ENCODE measurements at regions not wholly inside any gene's neighbourhood (a gene's known extent, or its start where the extent isn't known, plus 50 kb on each side); places are given as distances from the start of the nearest gene placed in this dataset.
"Not testable (repeated sequence)": the region's sequence is repeated elsewhere in the genome, so short reads cannot be mapped to it uniquely, and the experiment has no call there.

- no peak for DNase-seq
- intact Hi-C loops (cut with DNase I) = no loop called here
These were observed 50.8 kb upstream of the PTHLH start for GRCh38 chr12:28023156-28023887.

- intact Hi-C loops (cut with DNase I) = no loop called here
- no peak for DNase-seq
These were observed 51.9 kb upstream of the PTHLH start for GRCh38 chr12:28024231-28024995.

DNA sequence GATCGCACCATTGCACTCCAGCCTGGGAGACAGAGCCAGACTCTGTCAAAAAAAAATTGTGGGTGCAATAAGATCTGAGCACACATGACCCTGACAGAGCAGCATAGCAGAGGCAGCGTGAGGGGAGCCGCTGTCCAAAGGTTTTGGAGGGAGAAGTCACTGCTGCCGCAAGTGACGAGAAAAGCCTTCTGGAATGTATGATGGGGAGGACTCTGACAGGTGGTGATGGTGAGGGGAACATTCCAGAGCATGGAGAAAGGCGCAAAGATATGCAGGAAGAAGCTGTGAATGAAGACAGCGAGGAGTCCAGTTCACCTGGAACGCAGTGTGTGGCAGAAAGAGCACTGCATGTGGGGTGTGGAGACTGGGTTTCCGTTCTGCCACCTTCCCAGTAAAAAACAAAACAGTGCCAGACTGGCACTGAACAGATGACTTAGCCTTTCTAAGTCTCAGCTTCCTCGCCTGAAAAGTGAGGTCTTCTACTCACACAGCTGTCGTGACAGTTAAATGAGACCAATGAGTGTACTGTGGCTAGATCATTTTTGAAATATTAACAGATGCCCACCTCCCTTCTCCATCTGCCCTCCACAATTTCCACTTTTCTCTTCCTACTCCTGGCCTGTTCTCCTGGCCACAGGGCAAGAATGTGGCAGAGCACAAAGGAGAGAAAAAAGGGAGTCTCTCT is 53.4 kb upstream of the PTHLH start:
- intact Hi-C loops (cut with DNase I) = no loop called here
- DNase-seq = no peak

GRCh38 chr12:28026701-28027100 is 54.2 kb upstream of the PTHLH start:
- intact Hi-C loops (cut with DNase I) = no loop called here
- no peak for DNase-seq

DNA sequence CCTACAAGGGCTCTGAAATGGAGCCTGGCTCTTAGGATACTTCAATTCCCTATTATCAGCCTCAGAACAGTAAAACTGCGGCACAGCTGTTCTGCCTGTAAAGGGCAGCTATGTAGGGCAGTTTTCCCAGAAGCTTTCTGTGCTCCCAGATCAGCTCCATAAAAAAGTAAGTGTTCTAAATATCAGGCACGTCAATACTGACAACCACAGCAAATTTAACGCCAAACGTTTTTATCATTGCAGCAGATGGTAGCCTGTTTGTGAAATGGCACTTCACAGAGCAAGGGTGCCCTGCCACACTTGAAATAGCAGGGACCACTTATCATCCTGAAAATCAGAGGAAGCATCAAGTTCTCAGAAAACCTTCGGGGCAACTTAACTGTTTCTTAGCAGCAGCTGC is 54.8 kb upstream of the PTHLH start:
- intact Hi-C loops (cut with DNase I) = no loop called here

GRCh38 chr12:28027947-28028724 is 55.6 kb upstream of the PTHLH start:
- DNase-seq = no peak
- intact Hi-C loops (cut with DNase I) = no loop called here

More for the DNA sequence above, 54.8 kb upstream of the PTHLH start:
- no peak for DNase-seq

DNA sequence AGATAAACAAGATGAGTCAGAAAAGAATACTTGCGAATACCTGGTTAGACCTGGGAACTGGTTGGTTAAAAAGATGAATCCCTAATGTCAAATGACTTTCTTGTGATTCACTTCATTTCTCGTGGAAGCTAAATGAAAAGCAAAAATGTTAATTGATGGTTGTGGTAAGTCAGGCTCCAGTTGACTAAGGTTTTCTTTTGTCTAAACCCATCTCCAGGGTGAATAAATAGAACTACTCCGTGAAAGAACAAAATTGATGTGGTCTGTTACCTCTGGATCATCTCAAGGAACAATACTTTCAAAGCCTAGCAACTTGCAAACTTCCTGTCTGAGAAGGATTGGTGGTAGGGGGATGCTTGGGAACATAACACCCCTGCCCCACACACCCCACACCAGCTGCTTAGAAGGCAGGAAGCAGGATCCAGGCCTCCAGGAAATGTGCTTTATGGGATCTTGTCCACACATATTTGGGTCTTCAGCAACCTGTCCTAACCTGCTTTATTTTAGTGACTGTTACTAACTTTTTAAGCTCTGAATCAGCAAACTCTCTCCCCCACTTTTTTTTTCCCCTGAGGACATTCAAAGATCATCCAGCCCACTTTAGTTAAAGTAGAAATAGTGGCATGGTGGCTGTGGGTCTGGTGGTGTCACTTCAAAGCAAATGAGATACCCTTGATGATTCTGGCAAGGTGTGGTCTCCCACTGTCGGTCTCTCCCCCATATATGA is 60.4 kb upstream of the PTHLH start:
- DNase-seq = no peak
- intact Hi-C loops (cut with DNase I) = no loop called here

DNA sequence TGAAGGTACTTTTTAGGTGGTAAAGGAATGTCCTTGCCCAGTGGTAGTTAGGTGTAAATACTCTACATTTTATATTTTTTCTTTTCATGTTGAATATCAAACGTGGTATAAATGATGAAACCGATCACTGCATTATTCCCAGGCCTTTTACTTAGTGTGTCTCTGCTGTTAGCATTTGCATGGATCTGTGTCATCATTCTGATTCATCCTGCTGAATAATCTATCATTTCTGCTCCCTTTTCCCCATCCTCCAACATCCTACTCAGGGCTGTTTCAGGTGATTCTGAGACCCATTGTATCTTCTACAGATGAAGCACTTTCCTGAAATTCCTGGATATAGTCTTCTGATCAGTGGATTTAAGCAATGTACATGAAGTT is 61.0 kb upstream of the PTHLH start:
- peak in 5 of 42 donors; percentile 5 to 36 (median 32) for DNase-seq
- intact Hi-C loops (cut with DNase I) = no loop called here

GRCh38 chr12:28034271-28034670 is 61.7 kb upstream of the PTHLH start:
- DNase-seq = no peak
- intact Hi-C loops (cut with DNase I) = no loop called here

GRCh38 chr12:28035500-28035899 is 63.0 kb upstream of the PTHLH start:
- DNase-seq = no peak
- intact Hi-C loops (cut with DNase I) = no loop called here

DNA sequence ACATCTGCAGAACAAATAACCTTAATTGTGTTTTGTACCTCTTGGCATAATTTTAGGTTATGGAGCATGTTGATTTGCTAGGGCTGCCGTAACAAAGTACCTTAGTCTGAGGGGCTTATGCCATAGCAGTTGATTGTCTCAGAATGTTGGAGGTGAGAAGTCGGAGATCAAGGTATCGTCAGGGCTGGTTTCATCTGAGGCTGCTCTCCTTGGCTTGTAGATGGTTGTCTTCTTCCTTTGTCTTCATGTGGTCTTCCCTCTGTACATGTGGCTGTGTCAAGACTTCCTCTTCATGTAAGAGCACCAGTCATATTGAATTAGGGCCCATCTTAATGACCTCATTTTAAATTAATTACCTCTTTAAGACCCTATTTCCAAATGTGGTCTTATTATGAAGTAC is 64.4 kb upstream of the PTHLH start:
- intact Hi-C loops (cut with DNase I) = no loop called here
- DNase-seq = no peak

DNA sequence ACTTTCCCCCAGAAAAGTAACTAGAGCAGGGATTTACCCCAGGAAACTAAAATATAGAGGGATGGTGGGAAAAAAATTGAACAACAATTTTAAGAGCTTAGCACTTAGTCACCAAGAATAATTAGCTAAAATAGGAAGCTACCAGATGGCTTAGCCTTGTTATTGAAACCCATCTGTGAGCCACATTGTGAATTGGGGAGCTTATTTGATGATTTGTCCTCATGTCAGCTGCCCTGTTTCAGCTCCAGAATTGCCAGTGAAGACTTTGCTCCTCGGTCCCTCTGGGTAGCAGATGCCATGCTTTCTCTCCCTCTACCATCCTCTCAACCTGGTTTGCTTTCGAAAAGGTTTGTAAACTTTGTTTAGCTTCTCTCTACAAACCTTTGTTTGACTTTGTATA is 67.7 kb upstream of the PTHLH start:
- DNase-seq = no peak
- intact Hi-C loops (cut with DNase I) = no loop called here

DNA sequence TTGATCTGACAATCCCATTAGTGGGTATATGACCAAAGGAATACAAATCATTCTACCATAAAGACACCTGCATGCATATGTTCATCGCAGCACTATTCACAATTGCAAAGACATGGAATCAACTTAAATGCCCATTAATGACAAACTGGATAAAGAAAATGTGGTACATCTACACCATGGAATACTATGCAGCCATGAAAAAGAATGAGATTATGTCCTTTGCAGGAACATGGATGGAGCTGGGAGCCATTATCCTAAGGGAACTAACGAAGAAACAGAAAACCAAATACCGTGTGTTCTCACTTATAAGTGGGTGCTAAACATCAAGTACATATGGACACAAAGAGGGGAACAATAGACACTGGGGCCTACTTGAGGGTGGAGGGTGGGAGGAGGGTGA is 74.1 kb upstream of the PTHLH start:
- intact Hi-C loops (cut with DNase I); DNase-seq: not testable (repeated sequence)

- intact Hi-C loops (cut with DNase I) = no loop called here
These were observed 78.1 kb upstream of the PTHLH start for GRCh38 chr12:28050606-28051005.

DNA sequence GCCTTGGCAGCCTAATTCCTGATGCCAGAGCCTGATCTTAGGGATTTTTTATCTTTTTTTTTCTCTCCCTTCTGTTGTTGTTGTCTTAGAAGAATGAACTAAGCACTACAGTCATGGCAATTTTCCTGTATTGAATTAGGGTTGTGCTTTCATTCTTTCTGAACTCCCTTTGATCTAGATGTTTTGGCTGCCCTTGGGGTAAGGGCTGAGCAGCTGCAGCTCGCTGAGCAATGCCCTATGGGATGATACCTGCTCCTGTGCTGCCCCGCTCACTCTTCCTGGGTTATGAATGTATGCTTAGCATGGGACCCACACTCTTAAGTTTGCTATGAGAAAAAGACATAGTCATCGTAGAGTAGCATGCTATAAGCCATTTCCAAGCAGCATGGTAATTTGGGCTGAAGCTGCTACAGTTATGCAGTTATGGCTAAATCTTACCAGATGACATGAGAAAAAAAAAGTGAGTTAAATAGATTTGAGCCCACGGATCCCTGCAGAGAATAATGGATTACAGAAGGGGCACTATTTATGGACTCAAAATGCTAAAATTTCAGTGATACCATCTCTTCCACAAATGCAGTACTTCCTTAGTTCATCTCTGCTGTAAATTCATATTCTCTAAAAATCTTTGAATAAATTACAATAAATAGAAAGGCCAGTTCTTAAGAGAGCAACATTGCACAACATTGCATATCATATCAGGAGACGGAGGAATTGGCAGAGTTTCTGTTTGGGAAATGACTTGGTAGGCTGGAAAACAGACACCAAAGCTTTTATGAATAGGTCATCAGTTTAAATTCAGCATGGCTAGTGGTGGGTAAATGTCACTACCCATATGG is 79.2 kb upstream of the PTHLH start:
- no peak for DNase-seq
- intact Hi-C loops (cut with DNase I) = no loop called here

More at GRCh38 chr12:28050606-28051005, 78.1 kb upstream of the PTHLH start:
- DNase-seq = no peak

- intact Hi-C loops (cut with DNase I) = no loop called here
- DNase-seq = no peak
These were observed 81.0 kb upstream of the PTHLH start for GRCh38 chr12:28053564-28053963.

GRCh38 chr12:28054583-28054982 is 82.0 kb upstream of the PTHLH start:
- no peak for DNase-seq
- intact Hi-C loops (cut with DNase I) = no loop called here
